Neural cell (in vitro differentiated cells): ENCODE measurements at regions not wholly inside any gene's neighbourhood (a gene's known extent, or its start where the extent isn't known, plus 50 kb on each side); places are given as distances from the start of the nearest gene placed in this dataset.

ENCODE experiments used
- CTCF ChIP-seq: fragments of 450-650 bp; IDR thresholded peaks from 2 replicates; pipeline ENCODE4 v1.5.1; 2014; ENCODE audit warnings: antibody characterized with exemption, mild to moderate bottlenecking, moderate library complexity; ENCODE audit not compliant: poor library complexity, severe bottlenecking
- EP300 ChIP-seq: fragments of 450-650 bp; conservative IDR thresholded peaks from 2 replicates; pipeline ENCODE4 v1.6.1; 2014; ENCODE audit warnings: antibody characterized with exemption, mild to moderate bottlenecking, moderate library complexity; ENCODE audit not compliant: poor library complexity, severe bottlenecking
- EZH2 ChIP-seq: fragments of 200-600, 300-800 bp; shearing (Covaris generic), sonication (generic); IDR thresholded peaks from 2 replicates; pipeline ENCODE4 v1.6.1; 2014; ENCODE audit warnings: antibody characterized with exemption, low read length, borderline replicate concordance, mild to moderate bottlenecking; ENCODE audit not compliant: insufficient read depth, poor library complexity, severe bottlenecking
- MXI1 ChIP-seq: fragments of 450-650 bp; conservative IDR thresholded peaks from 2 replicates; pipeline ENCODE4 v1.6.1; 2014; ENCODE audit warnings: antibody characterized with exemption, mild to moderate bottlenecking; ENCODE audit not compliant: poor library complexity, severe bottlenecking
- POLR2AphosphoS5 ChIP-seq: IDR thresholded peaks from 2 replicates; pipeline ENCODE4 v1.6.1; 2012
- RAD21 ChIP-seq: fragments of 450-650 bp; conservative IDR thresholded peaks from 2 replicates; pipeline ENCODE4 v1.6.1; 2014; ENCODE audit warnings: antibody characterized with exemption, mild to moderate bottlenecking, moderate library complexity
- REST ChIP-seq: IDR thresholded peaks from 2 replicates; pipeline ENCODE4 v1.6.1; 2012; ENCODE audit warnings: borderline replicate concordance
- SMC3 ChIP-seq: fragments of 450-650 bp; conservative IDR thresholded peaks from 2 replicates; pipeline ENCODE4 v1.6.1; 2014; ENCODE audit warnings: antibody characterized with exemption, mild to moderate bottlenecking, moderate library complexity; ENCODE audit not compliant: poor library complexity
- TAF1 ChIP-seq: IDR thresholded peaks from 2 replicates; pipeline ENCODE4 v1.6.1; 2012; ENCODE audit warnings: low read depth

GRCh38 chr13:106302011-106302410 is 233.5 kb downstream of the EFNB2 start:
- TF ChIP-seq CTCF (no peak), EZH2 (no peak), RAD21 (no peak), REST (no peak), POLR2AphosphoS5 (no peak), MXI1 (no peak), EP300 (no peak), TAF1 (no peak), SMC3 (no peak)
